Transverse colon (tissue), 3 donors: ENCODE measurements at regions not wholly inside any gene's neighbourhood (a gene's known extent, or its start where the extent isn't known, plus 50 kb on each side); places are given as distances from the start of the nearest gene placed in this dataset.

Experiments used
- POLR2A ChIP-seq: fragments of 450-650 bp; IDR thresholded peaks from one replicate; pipeline ENCODE4 v1.6.1; 2016; ENCODE audit warnings: antibody characterized with exemption, mild to moderate bottlenecking, moderate library complexity
- TF ChIP-seq, protein P1 (sequence below), 5 experiments: fragments of 200-600 bp in 3 of 5; fragments of 450-650 bp in 2 of 5; sonication (generic) in 3 of 5; IDR thresholded peaks; 1 replicate in 2 of 5; 2 replicates in 3 of 5; pipeline ENCODE4 v1.5.1; 2016 to 2017; ENCODE audit warnings: antibody characterized with exemption in 5 of 5, inconsistent platforms in 3 of 5, mild to moderate bottlenecking in 2 of 5, moderate library complexity in 1 of 5

- TF ChIP-seq, protein P1, sequence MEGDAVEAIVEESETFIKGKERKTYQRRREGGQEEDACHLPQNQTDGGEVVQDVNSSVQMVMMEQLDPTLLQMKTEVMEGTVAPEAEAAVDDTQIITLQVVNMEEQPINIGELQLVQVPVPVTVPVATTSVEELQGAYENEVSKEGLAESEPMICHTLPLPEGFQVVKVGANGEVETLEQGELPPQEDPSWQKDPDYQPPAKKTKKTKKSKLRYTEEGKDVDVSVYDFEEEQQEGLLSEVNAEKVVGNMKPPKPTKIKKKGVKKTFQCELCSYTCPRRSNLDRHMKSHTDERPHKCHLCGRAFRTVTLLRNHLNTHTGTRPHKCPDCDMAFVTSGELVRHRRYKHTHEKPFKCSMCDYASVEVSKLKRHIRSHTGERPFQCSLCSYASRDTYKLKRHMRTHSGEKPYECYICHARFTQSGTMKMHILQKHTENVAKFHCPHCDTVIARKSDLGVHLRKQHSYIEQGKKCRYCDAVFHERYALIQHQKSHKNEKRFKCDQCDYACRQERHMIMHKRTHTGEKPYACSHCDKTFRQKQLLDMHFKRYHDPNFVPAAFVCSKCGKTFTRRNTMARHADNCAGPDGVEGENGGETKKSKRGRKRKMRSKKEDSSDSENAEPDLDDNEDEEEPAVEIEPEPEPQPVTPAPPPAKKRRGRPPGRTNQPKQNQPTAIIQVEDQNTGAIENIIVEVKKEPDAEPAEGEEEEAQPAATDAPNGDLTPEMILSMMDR (IDR thresholded peaks at IDR 0.05), result no peak
- no peak for TF ChIP-seq POLR2A
Measured at GRCh38 chr2:18408638-18409037, 151.8 kb downstream of the RDH14 start.
